Stimulated activated memory B cell treated with anti-CD40 and anti-IgM and Interleukin-4, amounts not matched to agents 10 μg/mL and 1 μg/mL and 100 μg/mL, for 72 hours (primary cell): ENCODE measurements at regions not wholly inside any gene's neighbourhood (a gene's known extent, or its start where the extent isn't known, plus 50 kb on each side); places are given as distances from the start of the nearest gene placed in this dataset.
"Not testable (repeated sequence)": the region's sequence is repeated elsewhere in the genome, so short reads cannot be mapped to it uniquely, and the experiment has no call there.

Experiments used
- ATAC-seq: fragments of 150-1000 bp; cut with Tn5 transposase; 2 replicates; pipeline ENCODE4 v1.10.0; 2021
- H3K27ac Mint-ChIP-seq: one replicate; pipeline ENCODE4 v1.8.0; 2022; ENCODE audit warnings: mild to moderate bottlenecking, mixed read lengths
- H3K27me3 Mint-ChIP-seq: one replicate; pipeline ENCODE4 v1.8.0; 2022; ENCODE audit warnings: mixed read lengths
- H3K36me3 Mint-ChIP-seq: one replicate; pipeline ENCODE4 v1.8.0; 2022; ENCODE audit warnings: mixed read lengths
- H3K4me1 Mint-ChIP-seq: one replicate; pipeline ENCODE4 v1.8.0; 2022; ENCODE audit warnings: mixed read lengths
- H3K4me3 Mint-ChIP-seq: one replicate; pipeline ENCODE4 v1.8.0; 2022; ENCODE audit warnings: mild to moderate bottlenecking, moderate library complexity, mixed read lengths
- H3K9me3 Mint-ChIP-seq: one replicate; pipeline ENCODE4 v1.8.0; 2022; ENCODE audit warnings: mixed read lengths

- not testable (repeated sequence) for H3K4me3 Mint-ChIP-seq, H3K27ac Mint-ChIP-seq, H3K27me3 Mint-ChIP-seq, H3K4me1 Mint-ChIP-seq, ATAC-seq, H3K9me3 Mint-ChIP-seq, H3K36me3 Mint-ChIP-seq
These were observed 1415.5 kb downstream of the GRIK2 start for GRCh38 chr6:102808944-102809505.

GRCh38 chr6:102799051-102799450, 1405.5 kb downstream of the GRIK2 start:
- no peak overlapping the region for H3K27ac Mint-ChIP-seq
- H3K4me1 Mint-ChIP-seq: no peaks in the 10 kb centered on the region
- H3K27me3 Mint-ChIP-seq: no peaks in the 10 kb centered on the region
- no peaks in the 10 kb centered on the region for H3K36me3 Mint-ChIP-seq
- ATAC-seq: no peak
- H3K4me3 Mint-ChIP-seq: no peak overlapping the region
- peaks cover 3% of the 10 kb centered on the region for H3K9me3 Mint-ChIP-seq

GRCh38 chr6:102798636-102799035, 1405.1 kb downstream of the GRIK2 start:
- Mint-ChIP-seq H3K9me3 (peaks cover 3% of the 10 kb centered on the region), H3K4me3 (no peak overlapping the region), H3K27me3 (no peaks in the 10 kb centered on the region), H3K36me3 (no peaks in the 10 kb centered on the region), H3K4me1 (no peaks in the 10 kb centered on the region), H3K27ac (no peak overlapping the region)
- ATAC-seq: no peak

GRCh38 chr6:102793752-102794151, 1400.2 kb downstream of the GRIK2 start:
- no peaks in the 10 kb centered on the region for H3K27me3 Mint-ChIP-seq
- no peak overlapping the region for H3K4me3 Mint-ChIP-seq
- peaks cover 3% of the 10 kb centered on the region for H3K9me3 Mint-ChIP-seq
- ATAC-seq: no peak
- H3K4me1 Mint-ChIP-seq: no peaks in the 10 kb centered on the region
- H3K27ac Mint-ChIP-seq: no peak overlapping the region
- H3K36me3 Mint-ChIP-seq: no peaks in the 10 kb centered on the region

GRCh38 chr6:102774326-102774725, 1380.8 kb downstream of the GRIK2 start:
- no peak for ATAC-seq
- Mint-ChIP-seq H3K27me3 (no peaks in the 10 kb centered on the region), H3K4me3 (no peak overlapping the region), H3K4me1 (no peaks in the 10 kb centered on the region), H3K9me3 (peaks cover 6% of the 10 kb centered on the region), H3K36me3 (no peaks in the 10 kb centered on the region), H3K27ac (no peak overlapping the region)

GRCh38 chr6:102773636-102774035, 1380.1 kb downstream of the GRIK2 start:
- Mint-ChIP-seq H3K9me3 (peaks cover 7% of the 10 kb centered on the region), H3K4me3 (no peak overlapping the region), H3K27me3 (no peaks in the 10 kb centered on the region), H3K27ac (no peak overlapping the region), H3K4me1 (no peaks in the 10 kb centered on the region), H3K36me3 (no peaks in the 10 kb centered on the region)
- no peak for ATAC-seq

GRCh38 chr6:102766963-102767362, 1373.5 kb downstream of the GRIK2 start:
- Mint-ChIP-seq H3K27ac (no peak overlapping the region), H3K27me3 (no peaks in the 10 kb centered on the region), H3K9me3 (peaks cover 9% of the 10 kb centered on the region), H3K4me1 (no peaks in the 10 kb centered on the region), H3K36me3 (no peaks in the 10 kb centered on the region), H3K4me3 (no peak overlapping the region)
- no peak for ATAC-seq

- no peaks in the 10 kb centered on the region for H3K36me3 Mint-ChIP-seq
- H3K27ac Mint-ChIP-seq: no peak overlapping the region
- peaks cover 9% of the 10 kb centered on the region for H3K9me3 Mint-ChIP-seq
- H3K4me1 Mint-ChIP-seq: no peaks in the 10 kb centered on the region
- H3K4me3 Mint-ChIP-seq: no peak overlapping the region
- no peak for ATAC-seq
- H3K27me3 Mint-ChIP-seq: no peaks in the 10 kb centered on the region
These were observed 1370.8 kb downstream of the GRIK2 start for GRCh38 chr6:102764317-102764716.

GRCh38 chr6:102763891-102764290, 1370.4 kb downstream of the GRIK2 start:
- H3K4me3 Mint-ChIP-seq: no peak overlapping the region
- H3K27ac Mint-ChIP-seq: no peak overlapping the region
- no peak for ATAC-seq
- H3K4me1 Mint-ChIP-seq: no peaks in the 10 kb centered on the region
- H3K27me3 Mint-ChIP-seq: no peaks in the 10 kb centered on the region
- peaks cover 8% of the 10 kb centered on the region for H3K9me3 Mint-ChIP-seq
- no peaks in the 10 kb centered on the region for H3K36me3 Mint-ChIP-seq

- Mint-ChIP-seq H3K4me1 (no peaks in the 10 kb centered on the region), H3K27ac (no peak overlapping the region), H3K27me3 (no peaks in the 10 kb centered on the region), H3K4me3 (no peak overlapping the region), H3K9me3 (no peaks in the 10 kb centered on the region), H3K36me3 (no peaks in the 10 kb centered on the region)
- ATAC-seq: no peak
These were observed 1368.4 kb downstream of the GRIK2 start for GRCh38 chr6:102761872-102762271.

GRCh38 chr6:102759415-102759814, 1365.9 kb downstream of the GRIK2 start:
- no peak for ATAC-seq
- Mint-ChIP-seq H3K27me3 (no peaks in the 10 kb centered on the region), H3K4me1 (no peaks in the 10 kb centered on the region), H3K27ac (no peak overlapping the region), H3K4me3 (no peak overlapping the region), H3K36me3 (no peaks in the 10 kb centered on the region), H3K9me3 (no peaks in the 10 kb centered on the region)

- H3K36me3 Mint-ChIP-seq, H3K4me1 Mint-ChIP-seq, H3K4me3 Mint-ChIP-seq, H3K27ac Mint-ChIP-seq, ATAC-seq, H3K27me3 Mint-ChIP-seq, H3K9me3 Mint-ChIP-seq: not testable (repeated sequence)
These were observed 1365.0 kb downstream of the GRIK2 start for GRCh38 chr6:102758536-102758935.

GRCh38 chr6:102749210-102749971, 1355.9 kb downstream of the GRIK2 start:
- Mint-ChIP-seq H3K9me3 (peaks cover 3% of the 10 kb centered on the region), H3K27me3 (no peaks in the 10 kb centered on the region), H3K4me3 (no peak overlapping the region), H3K27ac (no peak overlapping the region), H3K4me1 (no peaks in the 10 kb centered on the region), H3K36me3 (no peaks in the 10 kb centered on the region)
- ATAC-seq: no peak

GRCh38 chr6:102746941-102747340, 1353.4 kb downstream of the GRIK2 start:
- Mint-ChIP-seq H3K4me3 (no peak overlapping the region), H3K36me3 (no peaks in the 10 kb centered on the region), H3K27me3 (no peaks in the 10 kb centered on the region), H3K27ac (no peak overlapping the region), H3K4me1 (no peaks in the 10 kb centered on the region), H3K9me3 (peaks cover 3% of the 10 kb centered on the region)
- no peak for ATAC-seq

- Mint-ChIP-seq H3K27me3 (no peaks in the 10 kb centered on the region), H3K36me3 (no peaks in the 10 kb centered on the region), H3K9me3 (peaks cover under 1% of the 10 kb centered on the region), H3K4me3 (no peak overlapping the region), H3K27ac (no peak overlapping the region), H3K4me1 (no peaks in the 10 kb centered on the region)
- ATAC-seq: no peak
These were observed 1349.3 kb downstream of the GRIK2 start for GRCh38 chr6:102742754-102743356.

- Mint-ChIP-seq H3K27ac (no peak overlapping the region), H3K27me3 (no peaks in the 10 kb centered on the region), H3K36me3 (no peaks in the 10 kb centered on the region), H3K9me3 (no peaks in the 10 kb centered on the region), H3K4me1 (no peaks in the 10 kb centered on the region), H3K4me3 (no peak overlapping the region)
- ATAC-seq: no peak
These were observed 1348.5 kb downstream of the GRIK2 start for GRCh38 chr6:102742028-102742427.
